K562 (cell line): ENCODE measurements at regions not wholly inside any gene's neighbourhood (a gene's known extent, or its start where the extent isn't known, plus 50 kb on each side); places are given as distances from the start of the nearest gene placed in this dataset.
A peak's percentile ranks its signal among the peaks of the same experiment; 100 is the strongest.

Experiments used
- AFF1 ChIP-seq, 2 experiments: fragments of 450-650 bp; IDR thresholded peaks; 2 replicates each; pipeline ENCODE4 v1.6.1; 2018; ENCODE audit warnings: mild to moderate bottlenecking in 2 of 2, low read depth in 1 of 2; ENCODE audit not compliant: partially characterized antibody in 2 of 2
- CREB3 ChIP-seq: fragments of 450-650 bp; conservative IDR thresholded peaks from 2 replicates; pipeline ENCODE4 v1.6.1; 2016; ENCODE audit warnings: missing genetic modification characterization, low read depth, mild to moderate bottlenecking, missing compliant biosample characterization, moderate library complexity
- MEIS2 ChIP-seq: fragments of 450-650 bp; IDR thresholded peaks from 2 replicates; pipeline ENCODE4 v1.6.1; 2014; ENCODE audit warnings: mild to moderate bottlenecking; ENCODE audit not compliant: partially characterized antibody
- VEZF1 ChIP-seq: fragments of 200-800 bp; sonication (Bioruptor generic); IDR thresholded peaks from 2 replicates; pipeline ENCODE4 v1.6.1; 2017; ENCODE audit warnings: missing genetic modification characterization, missing compliant biosample characterization
- ZNF175 ChIP-seq: fragments of 200-800 bp; sonication (Bioruptor generic); IDR thresholded peaks from 2 replicates; pipeline ENCODE4 v1.6.1; 2016; ENCODE audit warnings: low read depth, mild to moderate bottlenecking, missing genetic modification characterization, missing compliant biosample characterization

DNA sequence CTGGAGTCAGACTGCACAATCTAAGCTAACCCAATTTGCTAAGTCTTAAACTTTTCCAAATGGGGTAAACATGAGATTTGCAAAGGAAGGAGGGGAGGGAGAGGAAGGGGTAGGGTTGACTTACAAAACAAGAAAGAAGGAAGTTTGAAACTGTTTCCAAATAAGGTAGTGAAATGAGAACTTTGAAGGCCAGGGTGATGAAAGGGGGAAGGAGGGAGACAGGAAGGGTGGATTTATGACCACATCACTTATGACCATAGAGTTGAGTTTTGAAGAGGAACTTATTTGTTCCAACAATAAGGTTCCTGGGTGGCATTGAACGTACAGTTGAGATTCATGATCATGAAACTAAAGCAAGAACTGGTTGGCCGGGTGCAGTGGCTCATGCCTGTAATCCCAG, 72.5 kb upstream of the DAPK1 start (continued):
- TF ChIP-seq VEZF1 (CRISPR knock-in tag) (peak; percentile 51; the same call in 1 of the 2 replicates), MEIS2 (peak; percentile 85), CREB3 (tag) (no peak), ZNF175 (CRISPR knock-in tag) (0 out of 2 replicates have a peak, but pooled peaks have one; percentile 20), AFF1 (IDR thresholded peaks at IDR 0.05; ENCODE audit: low read depth in 1 of 2, partially characterized antibody in 2 of 2) (no peak)
- TF ChIP-seq, all 486 proteins: peak for 5
